Parathyroid adenoma (tissue), 2 donors: ENCODE measurements at regions not wholly inside any gene's neighbourhood (a gene's known extent, or its start where the extent isn't known, plus 50 kb on each side); places are given as distances from the start of the nearest gene placed in this dataset.

Experiments used
- H2AFZ ChIP-seq: fragments of 300-600 bp; sonication (generic); one replicate; pipeline ENCODE4 v1.7.0; 2017; ENCODE audit warnings: antibody characterized with exemption, mild to moderate bottlenecking
- H3K27ac ChIP-seq: fragments of 300-600 bp; sonication (generic); one replicate; pipeline ENCODE4 v1.7.0; 2017
- H3K27me3 ChIP-seq: fragments of 300-600 bp; sonication (generic); one replicate; pipeline ENCODE4 v1.7.0; 2017; ENCODE audit warnings: low read length; ENCODE audit not compliant: control insufficient read depth, insufficient read depth
- H3K36me3 ChIP-seq: fragments of 300-600 bp; sonication (generic); one replicate; pipeline ENCODE4 v1.7.0; 2017; ENCODE audit warnings: low read length; ENCODE audit not compliant: control insufficient read depth, insufficient read depth
- H3K4me1 ChIP-seq: fragments of 300-600 bp; sonication (generic); one replicate; pipeline ENCODE4 v1.7.0; 2017; ENCODE audit warnings: control low read depth
- H3K4me2 ChIP-seq: fragments of 300-600 bp; sonication (generic); one replicate; pipeline ENCODE4 v1.7.0; 2017; ENCODE audit warnings: low read length
- H3K4me3 ChIP-seq: fragments of 300-600 bp; sonication (generic); one replicate; pipeline ENCODE4 v1.7.0; 2017; ENCODE audit warnings: low read depth, low read length
- H3K79me2 ChIP-seq: fragments of 300-600 bp; sonication (generic); one replicate; pipeline ENCODE4 v1.7.0; 2017; ENCODE audit warnings: control low read depth
- H3K9ac ChIP-seq: fragments of 300-600 bp; sonication (generic); one replicate; pipeline ENCODE4 v1.7.0; 2017; ENCODE audit warnings: mild to moderate bottlenecking
- H3K9me3 ChIP-seq: fragments of 300-600 bp; sonication (generic); one replicate; pipeline ENCODE4 v1.7.0; 2017; ENCODE audit warnings: low read length; ENCODE audit not compliant: control insufficient read depth
- TF ChIP-seq, protein P1 (sequence below): fragments of 300-600 bp; sonication (generic); IDR thresholded peaks from one replicate; pipeline ENCODE4 v1.7.0; 2017; ENCODE audit warnings: antibody characterized with exemption, mild to moderate bottlenecking
- donor health status: primary hyperparathyroidism.

DNA sequence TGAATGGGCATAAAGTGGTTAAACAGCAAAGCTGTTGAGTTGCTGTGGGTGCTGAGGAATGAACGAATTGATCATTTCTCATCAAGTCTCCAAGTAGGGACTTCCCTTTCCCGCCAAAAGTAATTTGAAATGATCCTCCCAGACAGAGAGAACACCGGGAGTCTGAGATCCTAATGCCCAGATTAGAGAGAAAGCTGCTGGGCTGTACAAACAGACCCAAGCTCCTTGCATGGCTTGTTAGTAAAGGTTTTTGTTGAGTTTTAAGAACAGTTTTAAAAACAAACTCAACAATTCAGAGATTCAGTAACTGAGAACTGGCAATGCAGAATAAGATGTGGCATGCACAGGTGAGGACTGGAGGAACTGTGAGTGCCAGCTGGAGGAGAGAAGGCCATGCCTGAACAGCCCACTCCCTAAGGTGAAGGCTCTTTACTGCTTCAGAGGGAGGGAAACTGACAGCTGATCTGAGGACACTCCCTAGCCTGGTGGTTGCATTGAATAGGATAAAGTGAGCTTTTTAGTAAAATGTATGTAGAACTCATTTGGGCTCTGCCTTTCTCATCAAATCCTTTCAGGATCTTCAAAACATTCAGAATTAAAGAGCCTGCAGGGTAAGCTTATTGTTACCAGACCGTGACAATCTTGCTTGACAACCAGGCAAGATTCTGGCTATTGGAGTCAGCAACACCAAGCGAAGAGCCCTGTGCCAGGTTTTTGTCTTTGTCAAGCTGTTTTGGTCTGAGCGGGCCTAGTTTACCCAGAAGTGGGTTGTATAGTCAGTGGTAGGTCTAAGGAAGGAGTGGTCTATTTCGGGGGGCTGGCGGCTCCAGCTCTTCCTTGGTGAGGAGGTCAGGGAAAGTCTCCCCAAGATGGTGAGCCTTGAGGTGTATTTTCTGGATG, 63.2 kb upstream of the IGFBP5 start:
- TF ChIP-seq, protein P1, sequence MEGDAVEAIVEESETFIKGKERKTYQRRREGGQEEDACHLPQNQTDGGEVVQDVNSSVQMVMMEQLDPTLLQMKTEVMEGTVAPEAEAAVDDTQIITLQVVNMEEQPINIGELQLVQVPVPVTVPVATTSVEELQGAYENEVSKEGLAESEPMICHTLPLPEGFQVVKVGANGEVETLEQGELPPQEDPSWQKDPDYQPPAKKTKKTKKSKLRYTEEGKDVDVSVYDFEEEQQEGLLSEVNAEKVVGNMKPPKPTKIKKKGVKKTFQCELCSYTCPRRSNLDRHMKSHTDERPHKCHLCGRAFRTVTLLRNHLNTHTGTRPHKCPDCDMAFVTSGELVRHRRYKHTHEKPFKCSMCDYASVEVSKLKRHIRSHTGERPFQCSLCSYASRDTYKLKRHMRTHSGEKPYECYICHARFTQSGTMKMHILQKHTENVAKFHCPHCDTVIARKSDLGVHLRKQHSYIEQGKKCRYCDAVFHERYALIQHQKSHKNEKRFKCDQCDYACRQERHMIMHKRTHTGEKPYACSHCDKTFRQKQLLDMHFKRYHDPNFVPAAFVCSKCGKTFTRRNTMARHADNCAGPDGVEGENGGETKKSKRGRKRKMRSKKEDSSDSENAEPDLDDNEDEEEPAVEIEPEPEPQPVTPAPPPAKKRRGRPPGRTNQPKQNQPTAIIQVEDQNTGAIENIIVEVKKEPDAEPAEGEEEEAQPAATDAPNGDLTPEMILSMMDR = no peak
- Histone ChIP-seq H3K4me3 (no peak overlapping the region), H3K27ac (no peak overlapping the region), H3K4me1 (peaks cover 22% of the 10 kb centered on the region), H3K79me2 (no peaks in the 10 kb centered on the region), H3K27me3 (no peaks in the 10 kb centered on the region), H3K9me3 (no peaks in the 10 kb centered on the region), H3K36me3 (no peaks in the 10 kb centered on the region), H3K4me2 (peak overlapping the region; percentile 48), H3K9ac (no peak overlapping the region), H2AFZ (peak overlapping the region; percentile 23)

DNA sequence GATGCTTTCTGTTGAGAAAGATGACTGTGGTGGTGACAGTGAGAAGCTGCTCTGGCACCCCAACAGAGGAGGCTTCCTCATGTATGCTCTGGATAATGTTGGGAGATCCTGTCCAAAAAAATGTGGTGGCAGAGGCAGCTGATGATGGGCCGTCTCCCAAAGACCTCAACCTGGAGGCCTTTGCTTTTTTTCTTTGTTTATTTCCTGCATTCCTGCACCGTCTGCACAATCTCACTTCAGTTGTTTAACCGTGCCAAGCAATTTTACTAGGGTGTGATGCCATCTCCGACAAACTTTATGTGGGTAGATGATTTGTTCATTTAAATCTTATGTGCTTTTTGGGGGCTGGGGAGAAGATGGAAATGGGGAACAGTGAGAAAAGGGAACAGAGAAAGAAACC, 62.2 kb upstream of the IGFBP5 start:
- Histone ChIP-seq H3K36me3 (no peaks in the 10 kb centered on the region), H3K27me3 (no peaks in the 10 kb centered on the region), H3K79me2 (no peaks in the 10 kb centered on the region), H3K4me2 (peak overlapping the region; percentile 33), H2AFZ (peak overlapping the region; percentile 16), H3K4me3 (no peak overlapping the region), H3K4me1 (peaks cover 20% of the 10 kb centered on the region), H3K9me3 (no peaks in the 10 kb centered on the region), H3K27ac (no peak overlapping the region), H3K9ac (no peak overlapping the region)
- TF ChIP-seq, protein P1 = no peak

DNA sequence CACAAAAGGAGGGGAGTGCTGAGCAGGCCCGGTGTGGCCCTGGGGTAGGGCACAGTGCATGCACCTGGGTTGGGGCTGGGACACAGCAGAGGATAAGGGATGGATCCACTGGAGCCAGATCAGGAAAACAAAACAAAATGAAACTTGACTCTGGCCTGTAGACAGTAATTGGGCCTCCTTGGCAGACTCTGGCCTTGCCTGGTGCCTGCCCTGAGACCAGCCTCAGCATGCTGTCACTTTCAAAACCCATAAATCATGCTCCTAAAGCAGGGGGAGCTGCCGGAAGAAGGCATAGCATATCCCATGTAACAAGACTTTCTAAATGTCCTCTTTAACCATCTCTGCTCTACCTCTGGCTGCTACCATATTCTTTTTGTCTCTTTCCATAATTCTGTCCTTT, 61.1 kb upstream of the IGFBP5 start:
- TF ChIP-seq, protein P1 = no peak
- Histone ChIP-seq H3K9me3 (no peaks in the 10 kb centered on the region), H3K4me1 (peaks cover 20% of the 10 kb centered on the region), H3K9ac (no peak overlapping the region), H3K36me3 (no peaks in the 10 kb centered on the region), H3K79me2 (no peaks in the 10 kb centered on the region), H3K27ac (no peak overlapping the region), H3K4me3 (no peak overlapping the region), H3K4me2 (no peak overlapping the region), H3K27me3 (no peaks in the 10 kb centered on the region), H2AFZ (no peak overlapping the region)

DNA sequence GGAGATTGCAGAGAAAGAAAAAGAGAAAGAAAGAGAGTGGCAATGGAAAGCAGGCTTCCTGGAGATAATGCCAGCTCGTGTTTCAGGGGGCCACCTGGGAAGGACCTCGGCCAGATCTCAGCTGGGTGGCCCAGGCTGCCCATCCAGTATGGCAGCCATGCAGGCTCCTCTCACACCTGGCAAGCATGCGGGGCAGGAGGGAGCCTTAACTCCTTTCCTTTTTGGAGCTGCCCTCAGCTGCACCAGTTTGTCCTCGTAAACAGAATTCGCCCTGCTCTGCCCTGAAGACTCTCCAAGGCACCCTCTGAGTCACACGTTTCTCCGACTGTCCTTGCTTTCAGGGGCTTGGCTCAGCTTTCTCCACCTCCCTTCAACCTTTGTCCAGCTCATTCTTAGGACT, 59.5 kb upstream of the IGFBP5 start:
- no peaks in the 10 kb centered on the region for H3K36me3 ChIP-seq
- H3K9me3 ChIP-seq = no peaks in the 10 kb centered on the region
- H3K4me1 ChIP-seq = peaks cover 20% of the 10 kb centered on the region
- no peak overlapping the region for H3K4me2 ChIP-seq
- no peaks in the 10 kb centered on the region for H3K27me3 ChIP-seq
- H3K4me3 ChIP-seq = no peak overlapping the region
- no peaks in the 10 kb centered on the region for H3K79me2 ChIP-seq
- H3K27ac ChIP-seq = no peak overlapping the region
- no peak overlapping the region for H2AFZ ChIP-seq
- no peak overlapping the region for H3K9ac ChIP-seq
- TF ChIP-seq, protein P1 = no peak

DNA sequence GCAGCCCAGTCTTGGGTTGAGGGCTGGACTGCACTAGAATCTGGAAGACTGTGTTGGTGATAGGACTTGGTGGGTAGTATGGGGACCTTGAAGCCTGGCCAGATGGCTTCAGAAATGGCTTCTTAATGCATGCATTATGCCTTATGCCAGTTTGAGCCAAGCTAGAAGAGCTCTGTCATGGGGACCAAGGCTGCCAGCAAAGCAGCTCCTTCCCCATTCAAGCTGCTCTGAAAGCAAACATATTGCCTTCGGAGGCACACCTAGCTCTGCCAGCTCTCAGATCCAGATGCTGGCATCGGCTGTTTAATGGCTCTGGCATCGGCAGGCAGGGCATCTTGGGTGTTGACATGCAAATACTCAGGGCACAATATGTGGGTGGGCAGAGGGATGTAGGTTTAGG, 59.0 kb upstream of the IGFBP5 start:
- H3K9me3 ChIP-seq = no peaks in the 10 kb centered on the region
- no peak overlapping the region for H3K4me2 ChIP-seq
- H2AFZ ChIP-seq = no peak overlapping the region
- no peaks in the 10 kb centered on the region for H3K27me3 ChIP-seq
- H3K27ac ChIP-seq = no peak overlapping the region
- H3K4me1 ChIP-seq = peaks cover 20% of the 10 kb centered on the region
- no peaks in the 10 kb centered on the region for H3K79me2 ChIP-seq
- TF ChIP-seq, protein P1 = no peak
- H3K4me3 ChIP-seq = no peak overlapping the region
- H3K36me3 ChIP-seq = no peaks in the 10 kb centered on the region
- no peak overlapping the region for H3K9ac ChIP-seq
